OCI-LY3 (cell line): ENCODE measurements at regions not wholly inside any gene's neighbourhood (a gene's known extent, or its start where the extent isn't known, plus 50 kb on each side); places are given as distances from the start of the nearest gene placed in this dataset.

Experiments used
- CTCF ChIP-seq: fragments of 200-600, 300-600 bp; sonication (generic); IDR thresholded peaks from 2 replicates; pipeline ENCODE4 v1.5.1; 2014; ENCODE audit warnings: antibody characterized with exemption, low read length, low read depth
- EZH2phosphoT487 ChIP-seq: fragments of 200-600 bp; shearing (Covaris generic); IDR thresholded peaks from 2 replicates; pipeline ENCODE4 v1.6.1; 2018; ENCODE audit warnings: antibody characterized with exemption, mixed run types, low read depth

GRCh38 chr3:80158332-80158731 is 390.5 kb upstream of the ROBO1 start:
- TF ChIP-seq CTCF, result no peak
- TF ChIP-seq EZH2phosphoT487, result no peak
